Right atrium auricular region (tissue), 2 donors: ENCODE measurements at regions not wholly inside any gene's neighbourhood (a gene's known extent, or its start where the extent isn't known, plus 50 kb on each side); places are given as distances from the start of the nearest gene placed in this dataset.

ENCODE experiments used
- DNase-seq: peaks from one replicate; pipeline ENCODE4 v3.0.0-alpha.2; 2019; ENCODE audit warnings: low spot score
- H3K27ac ChIP-seq, 2 donors: fragments of 200-600 bp; sonication (generic); 1 replicate in 1 of 2; 2 replicates in 1 of 2; pipeline ENCODE4 v1.5.1; 2016 to 2019
- H3K27me3 ChIP-seq, 2 donors: fragments of 200-600 bp; sonication (generic); one replicate each; pipeline versions ENCODE4 v1.5.1 to v1.6.0; 2017 to 2019
- H3K36me3 ChIP-seq: fragments of 200-600 bp; sonication (generic); one replicate; pipeline ENCODE4 v1.5.1; 2016
- H3K4me1 ChIP-seq, 2 donors: fragments of 200-600 bp; sonication (generic); one replicate each; pipeline versions ENCODE4 v1.5.1 to v1.6.0; 2017 to 2019
- H3K4me3 ChIP-seq, 2 donors: fragments of 200-600 bp; sonication (generic); 1 replicate in 1 of 2; 2 replicates in 1 of 2; pipeline ENCODE4 v1.5.1; 2017 to 2019; ENCODE audit warnings: mild to moderate bottlenecking in 1 of 2, moderate library complexity in 1 of 2
- H3K9me3 ChIP-seq, 2 donors: fragments of 200-600 bp; sonication (generic); one replicate each; pipeline ENCODE4 v1.5.1; 2019
- CTCF ChIP-seq, 2 donors: fragments of 200-600 bp; sonication (generic); IDR thresholded peaks; one replicate each; pipeline ENCODE4 v1.5.1; 2019; ENCODE audit warnings: antibody characterized with exemption in 2 of 2

DNA sequence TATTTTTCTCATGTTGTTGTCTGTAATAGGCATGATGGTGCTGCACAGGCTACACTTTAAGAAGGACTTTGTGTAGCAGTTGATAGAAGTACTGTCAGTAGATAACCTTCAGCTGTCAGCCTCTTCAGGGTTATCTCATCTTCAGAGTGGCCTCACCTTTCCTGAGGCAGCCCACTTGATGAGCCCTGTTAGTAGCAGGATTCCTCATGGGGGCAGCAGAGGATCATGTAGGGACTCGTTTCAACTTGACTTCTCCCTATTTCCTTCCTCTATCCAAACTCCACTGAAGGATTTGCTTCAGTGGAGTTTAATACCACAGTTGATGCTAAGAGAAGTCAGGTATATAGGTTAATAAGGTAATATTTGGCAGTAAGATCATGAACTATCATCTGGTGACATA, 530.3 kb upstream of the FSIP2 start:
- Histone ChIP-seq H3K9me3 (no peaks in the 10 kb centered on the region), H3K27me3 (no peaks in the 10 kb centered on the region), H3K27ac (no peak overlapping the region), H3K4me1 (no peaks in the 10 kb centered on the region), H3K4me3 (no peak overlapping the region), H3K36me3 (no peaks in the 10 kb centered on the region)
- TF ChIP-seq CTCF (IDR thresholded peaks at IDR 0.05), result peak in 1 of 2 donors; percentile 31
- no peak for DNase-seq

- H3K36me3 ChIP-seq, result no peaks in the 10 kb centered on the region
- H3K27ac ChIP-seq, result no peak overlapping the region
- no peaks in the 10 kb centered on the region for H3K4me1 ChIP-seq
- no peaks in the 10 kb centered on the region for H3K9me3 ChIP-seq
- DNase-seq, result no peak
- no peaks in the 10 kb centered on the region for H3K27me3 ChIP-seq
- no peak for TF ChIP-seq CTCF (IDR thresholded peaks at IDR 0.05)
- no peak overlapping the region for H3K4me3 ChIP-seq
Measured at GRCh38 chr2:185215497-185215896, 523.1 kb upstream of the FSIP2 start.

DNA sequence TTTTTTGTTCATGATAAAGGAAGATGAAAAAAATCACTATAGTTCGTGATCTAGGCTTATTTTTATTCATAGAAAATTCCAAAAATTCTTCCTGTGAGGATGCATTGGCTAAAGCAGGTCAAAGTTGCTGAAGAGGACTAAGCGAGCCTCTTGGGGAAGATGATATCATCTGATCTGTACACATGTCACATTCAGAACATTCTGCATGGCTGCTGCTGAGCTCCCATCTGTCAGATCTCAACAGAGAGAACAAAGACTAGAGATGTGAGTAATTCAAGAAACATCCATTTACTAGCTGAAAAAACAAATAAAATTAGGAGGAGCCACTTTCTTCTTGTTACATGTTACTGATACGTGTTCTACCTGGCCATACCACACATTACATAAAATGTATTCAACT, 518.6 kb upstream of the FSIP2 start:
- Histone ChIP-seq H3K4me3 (no peak overlapping the region), H3K36me3 (no peaks in the 10 kb centered on the region), H3K27me3 (no peaks in the 10 kb centered on the region), H3K4me1 (no peaks in the 10 kb centered on the region), H3K9me3 (no peaks in the 10 kb centered on the region), H3K27ac (no peak overlapping the region)
- DNase-seq, result no peak
- no peak for TF ChIP-seq CTCF (IDR thresholded peaks at IDR 0.05)

GRCh38 chr2:185222311-185222710, 516.3 kb upstream of the FSIP2 start:
- no peak for DNase-seq
- H3K4me3 ChIP-seq, result no peak overlapping the region
- TF ChIP-seq CTCF (IDR thresholded peaks at IDR 0.05), result no peak
- no peaks in the 10 kb centered on the region for H3K27me3 ChIP-seq
- no peak overlapping the region for H3K27ac ChIP-seq
- H3K9me3 ChIP-seq, result no peaks in the 10 kb centered on the region
- H3K4me1 ChIP-seq, result no peaks in the 10 kb centered on the region
- no peaks in the 10 kb centered on the region for H3K36me3 ChIP-seq

DNA sequence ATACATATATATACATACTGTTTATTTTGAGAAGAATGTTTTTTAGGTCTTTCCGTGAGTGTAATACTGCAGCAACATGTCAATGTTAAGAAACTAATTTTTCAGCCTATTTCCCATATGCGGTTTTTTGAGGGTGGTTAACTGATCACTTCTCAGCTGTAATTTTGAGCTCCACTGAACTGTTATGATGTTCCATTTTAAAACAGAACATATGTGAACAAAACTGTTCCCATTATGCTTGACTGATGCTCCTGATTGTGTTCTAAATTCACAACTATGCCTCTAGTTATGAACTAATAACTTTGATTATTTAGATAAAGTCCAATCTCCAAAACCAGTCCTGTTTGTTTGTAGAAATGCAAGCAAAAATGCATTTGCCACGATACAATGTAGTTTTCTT, 511.2 kb upstream of the FSIP2 start:
- no peak for TF ChIP-seq CTCF (IDR thresholded peaks at IDR 0.05)
- no peaks in the 10 kb centered on the region for H3K9me3 ChIP-seq
- H3K4me1 ChIP-seq, result no peaks in the 10 kb centered on the region
- no peak for DNase-seq
- H3K27me3 ChIP-seq, result no peaks in the 10 kb centered on the region
- no peak overlapping the region for H3K4me3 ChIP-seq
- H3K27ac ChIP-seq, result no peak overlapping the region
- H3K36me3 ChIP-seq, result no peaks in the 10 kb centered on the region

DNA sequence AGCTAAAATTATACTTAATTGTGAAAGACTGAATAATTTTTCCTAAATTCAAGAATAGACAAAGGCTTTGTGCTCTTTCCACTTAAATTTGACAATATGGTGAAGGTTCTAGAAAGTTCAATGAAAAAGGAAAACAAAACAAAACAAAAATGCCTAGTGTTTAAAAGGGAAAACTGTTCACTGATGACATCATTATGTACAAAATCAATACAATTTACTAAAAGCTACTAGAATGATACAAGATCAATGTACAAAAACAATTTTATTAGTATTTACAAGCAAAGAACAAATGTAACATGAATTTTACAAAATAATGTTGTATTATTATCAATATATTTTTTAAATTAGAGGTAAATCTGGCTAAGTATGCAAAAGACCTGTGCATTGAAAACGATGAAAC, 499.1 kb upstream of the FSIP2 start:
- Histone ChIP-seq H3K27ac (no peak overlapping the region), H3K4me1 (no peaks in the 10 kb centered on the region), H3K9me3 (peaks cover 0 to 18% of the 10 kb centered on the region in 2 donors), H3K36me3 (no peaks in the 10 kb centered on the region), H3K27me3 (no peaks in the 10 kb centered on the region), H3K4me3 (no peak overlapping the region)
- no peak for DNase-seq
- no peak for TF ChIP-seq CTCF (IDR thresholded peaks at IDR 0.05)
